Left ventricle myocardium inferior (tissue), 1 donor: ENCODE measurements at regions not wholly inside any gene's neighbourhood (a gene's known extent, or its start where the extent isn't known, plus 50 kb on each side); places are given as distances from the start of the nearest gene placed in this dataset.
A peak's percentile ranks its signal among the peaks of the same experiment; 100 is the strongest.

Experiments used
- DNase-seq: peaks from one replicate; pipeline ENCODE4 v3.0.0-alpha.2; 2020
- H3K27ac ChIP-seq: fragments of 200-600 bp; replicated peaks from 2 replicates; pipeline ENCODE4 v1.8.0; 2021
- H3K27me3 ChIP-seq: fragments of 200-600 bp; 2 replicates; pipeline ENCODE4 v1.8.0; 2021; ENCODE audit warnings: low read depth
- H3K36me3 ChIP-seq: fragments of 200-600 bp; 2 replicates; pipeline ENCODE4 v1.8.0; 2021
- H3K4me1 ChIP-seq: fragments of 200-600 bp; 2 replicates; pipeline ENCODE4 v1.8.0; 2021
- H3K4me3 ChIP-seq: fragments of 200-600 bp; 2 replicates; pipeline ENCODE4 v1.8.0; 2021; ENCODE audit warnings: mild to moderate bottlenecking, moderate library complexity
- H3K9me3 ChIP-seq: fragments of 200-600 bp; replicated peaks from 2 replicates; pipeline ENCODE4 v1.8.0; 2021
- CTCF ChIP-seq: fragments of 200-600 bp; IDR thresholded peaks from 2 replicates; pipeline ENCODE4 v1.8.0; 2021; ENCODE audit warnings: antibody characterized with exemption, mild to moderate bottlenecking, borderline replicate concordance
- intact Hi-C: fragments of 100-400 bp; cut with micrococcal nuclease; formaldehyde crosslinking; loops from one replicate; pipeline ENCODE4 v1.11.0; 2022
- donor health status: DM: no; HTN: yes; CAD: no; lungs with severe emphysema.

- Histone ChIP-seq H3K4me1 (no peaks in the 10 kb centered on the region), H3K27me3 (no peaks in the 10 kb centered on the region), H3K36me3 (no peaks in the 10 kb centered on the region), H3K27ac (no peak overlapping the region), H3K9me3 (no peaks in the 10 kb centered on the region), H3K4me3 (no peak overlapping the region)
- intact Hi-C loops, result no loop called here
- no peak for DNase-seq
- no peak for TF ChIP-seq CTCF
Measured at GRCh38 chrX:120781403-120781802, 94.3 kb downstream of the CT47B1 start.

GRCh38 chrX:120775959-120776358 lies 99.7 kb downstream of the CT47B1 start:
- intact Hi-C loops, result no loop called here
- TF ChIP-seq CTCF, result no peak

GRCh38 chrX:120774606-120775005 lies 101.1 kb downstream of the CT47B1 start:
- no peak overlapping the region for H3K4me3 ChIP-seq
- no peak for DNase-seq
- no peaks in the 10 kb centered on the region for H3K9me3 ChIP-seq
- no peaks in the 10 kb centered on the region for H3K27me3 ChIP-seq
- intact Hi-C loops, result no loop called here
- H3K36me3 ChIP-seq, result no peaks in the 10 kb centered on the region
- TF ChIP-seq CTCF, result no peak
- H3K27ac ChIP-seq, result peak overlapping the region; percentile 27
- H3K4me1 ChIP-seq, result no peaks in the 10 kb centered on the region

More at GRCh38 chrX:120775959-120776358, 99.7 kb downstream of the CT47B1 start:
- no peaks in the 10 kb centered on the region for H3K36me3 ChIP-seq
- H3K4me3 ChIP-seq, result no peak overlapping the region
- H3K27me3 ChIP-seq, result no peaks in the 10 kb centered on the region
- no peaks in the 10 kb centered on the region for H3K9me3 ChIP-seq
- H3K4me1 ChIP-seq, result no peaks in the 10 kb centered on the region
- DNase-seq, result no peak
- H3K27ac ChIP-seq, result no peak overlapping the region

GRCh38 chrX:120773801-120774200 lies 101.9 kb downstream of the CT47B1 start:
- H3K27ac ChIP-seq, result peak overlapping the region; percentile 27
- H3K4me3 ChIP-seq, result no peak overlapping the region
- H3K36me3 ChIP-seq, result no peaks in the 10 kb centered on the region
- no peaks in the 10 kb centered on the region for H3K4me1 ChIP-seq
- intact Hi-C loops, result no loop called here
- DNase-seq, result no peak
- no peak for TF ChIP-seq CTCF
- H3K9me3 ChIP-seq, result no peaks in the 10 kb centered on the region
- no peaks in the 10 kb centered on the region for H3K27me3 ChIP-seq

- TF ChIP-seq CTCF, result peak; percentile 48
- Histone ChIP-seq H3K36me3 (no peaks in the 10 kb centered on the region), H3K27me3 (no peaks in the 10 kb centered on the region), H3K4me3 (no peak overlapping the region), H3K9me3 (no peaks in the 10 kb centered on the region), H3K27ac (peak overlapping the region; percentile 27), H3K4me1 (no peaks in the 10 kb centered on the region)
- no peak for DNase-seq
- intact Hi-C loops, result loop anchor here (5.0 kb wide), 1 partner anchor 262 kb away; no protein-coding TSS in a partner anchor
Measured at GRCh38 chrX:120769576-120770341, 105.9 kb downstream of the CT47B1 start.
